Breast epithelium (tissue), 3 donors: ENCODE measurements at regions not wholly inside any gene's neighbourhood (a gene's known extent, or its start where the extent isn't known, plus 50 kb on each side); places are given as distances from the start of the nearest gene placed in this dataset.

Experiments used
- CTCF ChIP-seq, 3 donors: fragments of 450-650 bp; IDR thresholded peaks; one replicate each; pipeline ENCODE4 v1.5.1; 2016 to 2017; ENCODE audit warnings: antibody characterized with exemption in 3 of 3, mild to moderate bottlenecking in 3 of 3, moderate library complexity in 3 of 3
- POLR2A ChIP-seq: fragments of 450-650 bp; IDR thresholded peaks from one replicate; pipeline ENCODE4 v1.6.1; 2016; ENCODE audit warnings: antibody characterized with exemption, mild to moderate bottlenecking, moderate library complexity
- POLR2AphosphoS5 ChIP-seq, 3 donors: sonication (generic); formaldehyde crosslinking; IDR thresholded peaks; one replicate each; pipeline ENCODE4 v1.6.1; 2017; ENCODE audit warnings: antibody characterized with exemption in 3 of 3

GRCh38 chr5:92421196-92421595, 1038.1 kb upstream of the ARRDC3 start:
- TF ChIP-seq POLR2AphosphoS5 (IDR thresholded peaks at IDR 0.05), result no peak
- TF ChIP-seq POLR2A, result no peak
- TF ChIP-seq CTCF (IDR thresholded peaks at IDR 0.05), result no peak
